ENCODE measurements at regions not wholly inside any gene's neighbourhood (a gene's known extent, or its start where the extent isn't known, plus 50 kb on each side); places are given as distances from the start of the nearest gene placed in this dataset.

DNA sequence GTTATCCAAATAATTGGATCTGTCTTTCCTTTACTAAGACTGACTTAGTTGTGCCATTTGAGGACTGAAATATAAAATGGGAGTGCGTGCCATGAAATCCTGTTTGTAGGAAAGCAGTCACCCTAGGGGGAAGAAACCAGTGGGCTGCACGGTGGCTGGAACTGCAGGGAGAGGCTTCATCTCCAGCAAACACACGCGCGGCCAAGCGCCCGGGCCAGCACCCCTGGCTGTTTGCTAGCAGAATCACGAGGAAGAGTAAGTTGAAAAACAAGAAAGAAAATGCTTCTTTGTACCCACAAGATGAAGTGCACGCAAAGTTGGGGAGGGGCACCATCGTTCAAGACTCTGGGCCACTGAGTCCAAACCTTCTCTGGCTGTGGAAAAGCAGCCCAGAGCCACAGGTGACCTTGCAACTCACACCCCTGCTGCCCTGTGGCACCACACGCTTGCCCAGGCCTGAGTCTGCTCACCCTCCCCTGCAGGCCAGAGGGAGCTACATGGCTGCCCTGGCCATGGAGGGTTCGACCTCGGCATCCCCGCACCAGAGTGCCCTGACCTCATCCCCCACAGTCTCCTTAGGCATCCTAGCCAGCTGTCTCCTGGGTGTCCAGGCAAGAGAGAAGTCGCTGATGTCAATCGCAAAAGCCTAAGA lies 55.2 kb downstream of the IRX2 start:
- H3K4me3 Mint-ChIP-seq (ENCODE audit: low read depth), result no peak overlapping the region
- no peak for DNase-seq (ENCODE audit: low spot score)
- intact Hi-C loops (cut with micrococcal nuclease), result no loop called here
- no peak overlapping the region for H3K27ac Mint-ChIP-seq
- no peaks in the 10 kb centered on the region for H3K4me1 Mint-ChIP-seq (ENCODE audit: low read depth)
- H3K9me3 Mint-ChIP-seq, result peaks cover 11% of the 10 kb centered on the region
- no peaks in the 10 kb centered on the region for H3K36me3 Mint-ChIP-seq (ENCODE audit: low read depth)
- H3K27me3 Mint-ChIP-seq (ENCODE audit: low read depth), result no peaks in the 10 kb centered on the region

DNA sequence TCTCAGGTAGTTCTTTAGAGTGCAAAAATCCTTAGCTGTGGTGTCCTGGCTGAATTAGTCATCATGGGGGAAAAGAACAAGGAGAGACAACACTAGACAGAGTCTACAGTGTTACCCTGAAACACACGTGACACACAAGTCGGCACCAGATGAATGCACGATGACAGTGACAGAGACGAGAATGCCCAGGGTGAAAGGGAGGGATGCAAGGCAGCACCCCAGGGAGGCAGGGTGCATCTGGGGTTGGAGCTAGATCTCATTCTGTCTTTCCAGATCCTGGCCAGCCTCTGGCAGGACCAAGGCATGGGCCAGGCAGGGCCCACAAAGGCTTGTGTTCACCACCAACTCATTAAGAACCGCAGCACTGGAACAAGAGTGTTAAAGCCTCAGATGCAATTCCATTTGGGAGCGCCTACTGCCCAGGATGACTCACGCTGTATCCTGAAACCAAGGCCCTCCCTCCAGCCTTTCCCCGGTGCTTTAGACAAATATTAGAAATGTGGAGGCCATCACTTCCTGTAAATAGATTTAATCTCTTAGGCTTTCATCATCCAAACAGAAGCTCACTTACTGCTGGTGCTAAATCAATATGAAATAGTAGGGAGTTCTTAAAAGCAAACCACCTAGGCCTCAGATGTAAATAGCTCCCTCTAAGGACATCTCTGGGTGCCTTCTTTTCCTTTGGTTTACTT lies 56.1 kb downstream of the IRX2 start:
- H3K9me3 Mint-ChIP-seq, result peaks cover 11% of the 10 kb centered on the region
- H3K27ac Mint-ChIP-seq, result no peak overlapping the region
- no peak overlapping the region for H3K4me3 Mint-ChIP-seq (ENCODE audit: low read depth)
- H3K36me3 Mint-ChIP-seq (ENCODE audit: low read depth), result no peaks in the 10 kb centered on the region
- no peaks in the 10 kb centered on the region for H3K27me3 Mint-ChIP-seq (ENCODE audit: low read depth)
- intact Hi-C loops (cut with micrococcal nuclease), result no loop called here
- H3K4me1 Mint-ChIP-seq (ENCODE audit: low read depth), result no peaks in the 10 kb centered on the region
- DNase-seq (ENCODE audit: low spot score), result no peak

DNA sequence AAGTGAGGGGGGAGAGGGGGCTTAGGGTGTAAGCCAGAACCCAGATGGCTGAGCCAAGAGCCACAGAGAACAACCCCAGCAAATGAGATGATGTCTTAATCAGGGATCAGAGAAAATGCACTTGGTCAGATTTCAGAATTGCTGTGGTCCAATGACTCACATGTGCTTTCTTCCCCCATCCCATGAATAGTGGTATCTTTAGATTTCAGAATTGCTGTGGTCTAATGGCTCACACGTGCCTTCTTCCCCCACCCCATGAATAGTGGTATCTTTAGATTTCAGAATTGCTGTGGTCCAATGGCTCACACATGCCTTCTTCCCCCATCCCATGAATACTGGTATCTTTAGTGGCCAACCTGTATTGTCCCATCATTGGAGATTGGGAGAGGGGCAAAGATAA lies 59.9 kb downstream of the IRX2 start:
- intact Hi-C loops (cut with micrococcal nuclease), result no loop called here
- H3K4me1 Mint-ChIP-seq (ENCODE audit: low read depth), result no peaks in the 10 kb centered on the region
- H3K27ac Mint-ChIP-seq, result no peak overlapping the region
- H3K27me3 Mint-ChIP-seq (ENCODE audit: low read depth), result no peaks in the 10 kb centered on the region
- H3K36me3 Mint-ChIP-seq (ENCODE audit: low read depth), result no peaks in the 10 kb centered on the region
- peaks cover 4% of the 10 kb centered on the region for H3K9me3 Mint-ChIP-seq
- no peak overlapping the region for H3K4me3 Mint-ChIP-seq (ENCODE audit: low read depth)
- DNase-seq (ENCODE audit: low spot score), result no peak

DNA sequence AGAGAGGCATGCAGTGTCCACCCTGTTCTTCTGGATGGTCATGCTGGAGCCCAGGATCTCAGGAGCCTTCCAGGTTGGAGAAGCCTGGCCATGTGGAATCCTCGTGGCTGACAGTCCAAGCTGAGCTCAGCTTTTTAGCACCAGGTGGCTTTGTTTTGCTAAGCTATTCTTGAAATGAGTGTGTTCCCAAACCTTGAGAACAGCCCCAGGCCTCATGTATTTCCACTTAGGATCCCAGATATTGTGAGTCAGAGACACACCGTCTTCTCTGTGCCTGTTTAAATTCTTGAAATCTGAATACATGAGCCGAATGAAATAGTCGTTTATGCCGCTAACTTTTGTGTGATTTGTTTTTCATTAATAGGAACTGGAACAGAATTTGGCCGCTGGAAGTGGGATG lies 61.2 kb downstream of the IRX2 start:
- DNase-seq (ENCODE audit: low spot score), result no peak
- Mint-ChIP-seq H3K36me3 (ENCODE audit: low read depth) (no peaks in the 10 kb centered on the region), H3K4me1 (ENCODE audit: low read depth) (no peaks in the 10 kb centered on the region), H3K9me3 (peaks cover 4% of the 10 kb centered on the region), H3K4me3 (ENCODE audit: low read depth) (no peak overlapping the region), H3K27me3 (ENCODE audit: low read depth) (no peaks in the 10 kb centered on the region), H3K27ac (no peak overlapping the region)
- intact Hi-C loops (cut with micrococcal nuclease), result no loop called here

DNA sequence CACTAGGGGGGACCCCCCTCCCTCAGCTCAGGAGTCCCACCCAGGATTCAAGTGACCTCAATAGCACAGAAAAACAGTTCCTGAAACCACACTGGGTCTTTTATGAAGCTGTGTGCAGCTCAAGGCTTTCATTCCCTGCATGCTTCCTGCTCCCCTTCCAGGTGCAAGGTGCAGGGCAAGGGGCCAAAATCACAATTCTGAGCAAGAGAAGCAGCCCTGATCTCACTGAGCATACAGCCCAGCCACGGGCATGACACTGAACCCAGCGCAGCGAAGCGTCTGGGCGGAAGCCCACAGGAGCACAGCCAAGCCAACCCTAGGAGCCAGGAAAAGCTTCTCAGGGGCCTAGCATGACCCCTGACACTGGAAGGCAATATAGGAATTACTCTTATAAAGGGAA lies 62.9 kb downstream of the IRX2 start:
- Mint-ChIP-seq H3K27ac (no peak overlapping the region), H3K4me3 (ENCODE audit: low read depth) (no peak overlapping the region), H3K27me3 (ENCODE audit: low read depth) (no peaks in the 10 kb centered on the region), H3K9me3 (no peaks in the 10 kb centered on the region), H3K36me3 (ENCODE audit: low read depth) (no peaks in the 10 kb centered on the region), H3K4me1 (ENCODE audit: low read depth) (no peaks in the 10 kb centered on the region)
- intact Hi-C loops (cut with micrococcal nuclease), result no loop called here
- DNase-seq (ENCODE audit: low spot score), result no peak

DNA sequence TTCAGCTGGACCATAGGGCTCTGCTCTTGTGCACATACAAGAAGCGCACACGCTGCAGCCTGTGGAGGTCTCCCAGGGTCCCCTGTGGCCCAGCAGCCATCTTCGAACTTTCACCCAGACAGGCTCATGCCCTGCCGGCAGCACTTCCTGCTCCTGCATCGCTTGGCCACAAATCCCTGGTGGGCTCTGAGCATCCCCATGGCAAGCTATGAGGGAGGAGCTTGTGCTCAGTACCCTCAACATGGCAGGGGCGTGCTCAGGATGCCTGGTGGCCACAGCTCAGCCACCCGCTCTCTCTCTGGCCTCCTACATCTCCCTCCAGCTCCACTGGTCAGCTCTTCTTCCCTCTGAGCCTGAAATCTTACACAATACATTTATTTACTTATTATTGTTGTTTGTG lies 63.7 kb downstream of the IRX2 start:
- no peak overlapping the region for H3K27ac Mint-ChIP-seq
- no peak overlapping the region for H3K4me3 Mint-ChIP-seq (ENCODE audit: low read depth)
- H3K4me1 Mint-ChIP-seq (ENCODE audit: low read depth), result no peaks in the 10 kb centered on the region
- H3K9me3 Mint-ChIP-seq, result no peaks in the 10 kb centered on the region
- intact Hi-C loops (cut with micrococcal nuclease), result no loop called here
- no peaks in the 10 kb centered on the region for H3K27me3 Mint-ChIP-seq (ENCODE audit: low read depth)
- H3K36me3 Mint-ChIP-seq (ENCODE audit: low read depth), result no peaks in the 10 kb centered on the region
- no peak for DNase-seq (ENCODE audit: low spot score)

DNA sequence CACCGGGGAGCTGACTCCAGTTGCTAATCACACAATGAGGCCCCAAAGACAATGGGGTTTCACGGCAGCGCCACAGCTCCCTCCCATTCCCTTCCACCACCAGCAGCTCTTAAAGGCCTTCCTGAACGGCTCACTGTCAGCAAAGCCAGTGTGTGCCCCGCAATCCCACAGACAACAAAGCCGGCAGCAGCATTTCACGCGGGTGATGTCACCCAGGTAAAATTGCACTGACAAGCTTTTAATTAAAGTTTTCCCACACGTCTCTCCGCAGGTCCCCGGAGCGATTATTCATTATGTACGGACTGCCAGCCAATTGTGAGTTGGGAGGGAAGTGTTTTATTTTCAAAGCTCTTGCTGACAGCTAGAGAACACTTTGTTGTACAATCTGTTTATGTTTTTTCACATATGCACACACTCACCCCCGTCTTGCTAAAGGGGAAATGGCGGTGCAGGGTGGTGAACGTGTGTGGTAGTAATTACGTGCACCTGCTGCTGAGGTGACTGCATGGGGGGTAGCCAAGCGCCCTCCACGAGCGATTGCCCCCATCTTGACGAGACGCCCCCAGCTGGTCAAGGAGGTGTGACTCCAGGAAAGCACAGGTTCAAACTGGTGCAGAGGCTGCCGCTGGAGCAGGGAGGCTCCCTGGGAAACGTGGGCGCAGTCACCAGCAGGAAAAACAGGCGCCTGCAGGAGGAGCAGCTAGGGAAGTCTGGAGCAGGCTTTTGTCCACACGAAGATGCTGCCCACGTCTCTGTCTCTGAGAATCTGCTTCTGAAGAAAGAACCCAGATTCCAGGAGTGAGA lies 65.0 kb downstream of the IRX2 start:
- no peak overlapping the region for H3K27ac Mint-ChIP-seq
- no peaks in the 10 kb centered on the region for H3K36me3 Mint-ChIP-seq (ENCODE audit: low read depth)
- DNase-seq (ENCODE audit: low spot score), result no peak
- no peaks in the 10 kb centered on the region for H3K9me3 Mint-ChIP-seq
- no peaks in the 10 kb centered on the region for H3K4me1 Mint-ChIP-seq (ENCODE audit: low read depth)
- intact Hi-C loops (cut with micrococcal nuclease), result no loop called here
- no peaks in the 10 kb centered on the region for H3K27me3 Mint-ChIP-seq (ENCODE audit: low read depth)
- no peak overlapping the region for H3K4me3 Mint-ChIP-seq (ENCODE audit: low read depth)

DNA sequence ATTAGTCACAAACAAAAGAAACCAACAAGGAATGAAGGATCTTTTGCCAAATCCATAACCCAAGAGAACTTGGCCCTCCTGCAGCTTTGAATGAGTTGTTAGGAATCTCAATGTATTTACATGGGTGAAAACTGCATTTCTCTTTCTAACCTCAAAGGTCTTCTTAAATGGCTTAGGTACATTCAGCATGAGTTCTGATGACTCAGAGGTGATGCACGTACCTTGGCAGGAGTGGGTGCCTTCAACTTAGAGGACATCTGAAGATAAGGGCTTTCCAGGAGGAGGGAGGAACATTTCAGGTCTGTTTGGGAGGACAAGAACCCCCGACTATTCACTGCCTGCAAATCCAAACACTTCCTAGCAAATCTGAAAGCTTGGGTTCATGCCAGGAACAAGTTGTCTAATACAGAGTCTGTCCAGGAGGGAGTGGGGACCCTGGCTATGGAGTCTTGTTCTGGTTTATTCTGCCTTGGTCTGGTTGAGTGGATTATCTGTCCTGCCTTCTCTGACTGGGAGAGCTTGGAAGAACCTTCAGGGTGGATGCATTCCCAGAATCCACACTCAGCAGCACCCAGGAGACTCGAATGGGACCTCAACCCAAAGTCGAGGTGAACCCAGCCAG lies 65.7 kb downstream of the IRX2 start:
- Mint-ChIP-seq H3K27ac (no peak overlapping the region), H3K36me3 (ENCODE audit: low read depth) (no peaks in the 10 kb centered on the region), H3K9me3 (no peaks in the 10 kb centered on the region), H3K4me1 (ENCODE audit: low read depth) (no peaks in the 10 kb centered on the region), H3K27me3 (ENCODE audit: low read depth) (no peaks in the 10 kb centered on the region), H3K4me3 (ENCODE audit: low read depth) (no peak overlapping the region)
- intact Hi-C loops (cut with micrococcal nuclease), result no loop called here
- DNase-seq (ENCODE audit: low spot score), result no peak

DNA sequence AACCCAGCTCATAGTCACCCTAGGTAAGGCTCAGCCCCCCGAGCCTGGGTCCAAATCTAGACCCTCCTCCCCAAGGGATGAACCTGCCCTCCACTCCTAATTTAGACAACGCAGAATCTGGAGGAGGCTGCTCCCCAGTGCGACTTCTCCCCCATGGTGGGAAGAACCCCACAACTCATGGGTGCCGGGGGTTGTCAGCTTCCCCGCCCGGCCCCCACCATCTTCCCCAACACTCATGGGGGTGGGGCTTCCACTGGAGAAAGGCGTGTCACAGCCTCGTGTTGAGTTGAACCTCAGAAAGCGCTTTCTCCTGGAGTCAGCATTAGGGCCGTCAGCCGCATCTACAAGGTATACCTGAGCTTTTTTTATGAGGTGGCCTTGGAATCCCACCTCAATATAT lies 66.9 kb downstream of the IRX2 start:
- Mint-ChIP-seq H3K9me3 (no peaks in the 10 kb centered on the region), H3K36me3 (ENCODE audit: low read depth) (no peaks in the 10 kb centered on the region), H3K4me3 (ENCODE audit: low read depth) (no peak overlapping the region), H3K27ac (no peak overlapping the region), H3K4me1 (ENCODE audit: low read depth) (no peaks in the 10 kb centered on the region), H3K27me3 (ENCODE audit: low read depth) (no peaks in the 10 kb centered on the region)
- no peak for DNase-seq (ENCODE audit: low spot score)
- intact Hi-C loops (cut with micrococcal nuclease), result no loop called here

DNA sequence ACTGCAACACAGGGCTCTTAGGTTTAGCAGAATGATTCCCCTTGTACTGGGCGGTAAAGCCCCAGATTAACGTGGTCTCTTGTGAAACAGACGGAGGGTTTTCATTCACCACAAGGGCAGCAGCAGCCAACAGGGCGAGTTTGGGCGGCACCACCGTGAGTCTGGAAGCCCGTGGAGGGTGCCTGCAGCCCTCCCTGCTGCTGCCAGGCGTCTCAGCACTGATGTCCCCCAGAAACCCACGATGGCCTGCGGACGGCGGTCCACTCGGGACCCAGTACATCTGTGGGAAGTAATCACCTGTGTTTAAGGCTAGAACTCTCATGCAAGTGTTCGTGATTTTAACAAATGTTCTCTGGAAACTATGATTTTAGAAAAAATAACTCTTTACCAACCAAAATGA lies 67.8 kb downstream of the IRX2 start:
- Mint-ChIP-seq H3K36me3 (ENCODE audit: low read depth) (no peaks in the 10 kb centered on the region), H3K27ac (no peak overlapping the region), H3K9me3 (no peaks in the 10 kb centered on the region), H3K4me1 (ENCODE audit: low read depth) (no peaks in the 10 kb centered on the region), H3K27me3 (ENCODE audit: low read depth) (no peaks in the 10 kb centered on the region), H3K4me3 (ENCODE audit: low read depth) (no peak overlapping the region)
- intact Hi-C loops (cut with micrococcal nuclease), result no loop called here
- DNase-seq (ENCODE audit: low spot score), result no peak

DNA sequence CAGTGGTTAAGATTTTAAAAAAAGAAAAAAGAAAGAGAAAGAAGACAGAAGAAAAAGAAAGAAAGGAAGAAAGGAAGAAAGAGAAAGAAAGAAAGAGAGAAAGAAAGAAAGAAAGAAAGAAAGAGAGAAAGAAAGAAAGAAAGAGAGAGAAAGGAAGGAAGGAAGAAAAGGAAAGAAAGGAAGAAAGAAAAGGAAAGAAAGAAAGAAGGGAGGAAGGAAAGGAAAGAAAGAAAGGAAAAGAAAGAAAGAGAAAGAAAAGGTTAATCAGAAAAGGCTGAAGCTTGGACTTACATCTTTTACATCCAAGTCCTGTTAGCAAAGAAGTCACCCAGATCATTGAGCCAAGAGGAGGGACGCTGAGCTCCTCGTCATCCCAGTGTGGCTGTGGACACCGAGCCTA lies 70.0 kb downstream of the IRX2 start:
- H3K4me3 Mint-ChIP-seq (ENCODE audit: low read depth), result no peak overlapping the region
- intact Hi-C loops (cut with micrococcal nuclease), result no loop called here
- H3K27ac Mint-ChIP-seq, result no peak overlapping the region
- H3K36me3 Mint-ChIP-seq (ENCODE audit: low read depth), result no peaks in the 10 kb centered on the region
- no peak for DNase-seq (ENCODE audit: low spot score)
- H3K27me3 Mint-ChIP-seq (ENCODE audit: low read depth), result no peaks in the 10 kb centered on the region
- H3K9me3 Mint-ChIP-seq, result no peaks in the 10 kb centered on the region
- H3K4me1 Mint-ChIP-seq (ENCODE audit: low read depth), result no peaks in the 10 kb centered on the region

DNA sequence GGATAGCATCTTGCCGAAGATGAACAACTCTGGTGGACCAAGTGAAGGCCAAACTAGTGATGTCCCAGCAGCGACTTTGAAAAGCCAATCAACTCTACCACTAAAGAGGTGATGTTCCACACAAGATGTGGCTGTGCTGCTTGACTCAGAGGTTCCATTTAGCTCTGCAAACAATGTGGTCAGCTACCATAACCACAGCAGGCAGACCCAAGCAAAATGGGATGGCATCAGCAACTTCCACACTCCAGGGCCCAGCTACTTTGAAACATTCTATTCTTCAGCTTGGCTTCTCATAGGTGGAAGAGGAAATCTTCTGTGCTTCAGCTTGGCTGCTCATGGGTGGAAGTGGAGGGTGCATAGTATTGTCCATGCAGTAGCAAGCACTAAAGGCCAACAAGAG lies 70.5 kb downstream of the IRX2 start:
- Mint-ChIP-seq H3K9me3 (no peaks in the 10 kb centered on the region), H3K27ac (no peak overlapping the region), H3K4me1 (ENCODE audit: low read depth) (no peaks in the 10 kb centered on the region), H3K36me3 (ENCODE audit: low read depth) (no peaks in the 10 kb centered on the region), H3K4me3 (ENCODE audit: low read depth) (no peak overlapping the region), H3K27me3 (ENCODE audit: low read depth) (no peaks in the 10 kb centered on the region)
- intact Hi-C loops (cut with micrococcal nuclease), result no loop called here
- DNase-seq (ENCODE audit: low spot score), result no peak

DNA sequence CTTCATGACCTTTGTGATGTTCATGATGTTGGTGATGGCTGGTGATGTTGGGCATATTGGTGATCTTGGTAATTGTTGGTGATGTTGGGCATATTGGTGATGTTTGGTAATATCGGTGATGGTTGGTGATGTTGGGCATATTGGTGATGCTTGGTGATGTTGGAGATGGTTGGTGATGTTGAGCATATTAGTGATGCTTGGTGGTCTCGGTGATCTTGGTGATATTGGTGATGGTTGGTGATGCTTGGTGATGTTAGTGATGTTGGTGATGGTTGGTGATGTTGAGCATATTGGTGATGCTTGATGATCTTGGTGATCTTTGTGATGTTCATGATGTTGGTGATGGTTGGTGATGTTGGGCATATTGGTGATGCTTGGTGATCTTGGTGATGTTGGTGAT lies 73.8 kb downstream of the IRX2 start:
- DNase-seq (ENCODE audit: low spot score), result no peak
- no peak overlapping the region for H3K4me3 Mint-ChIP-seq (ENCODE audit: low read depth)
- H3K36me3 Mint-ChIP-seq (ENCODE audit: low read depth), result no peaks in the 10 kb centered on the region
- intact Hi-C loops (cut with micrococcal nuclease), result no loop called here
- H3K9me3 Mint-ChIP-seq, result no peaks in the 10 kb centered on the region
- no peaks in the 10 kb centered on the region for H3K27me3 Mint-ChIP-seq (ENCODE audit: low read depth)
- no peaks in the 10 kb centered on the region for H3K4me1 Mint-ChIP-seq (ENCODE audit: low read depth)
- no peak overlapping the region for H3K27ac Mint-ChIP-seq

All from activated T-helper 2 cell treated with anti-CD3 and anti-CD28 coated beads, Interferon-gamma antibody, Interleukin-2, Interleukin-4, amounts not matched to agents 10 μg/mL and 5 μg/mL and 100 μg/mL, durations not matched to agents 14 hours and 24 hours and 36 hours (primary cell).